Glutamatergic neuron (in vitro differentiated cells): ENCODE measurements at regions not wholly inside any gene's neighbourhood (a gene's known extent, or its start where the extent isn't known, plus 50 kb on each side); places are given as distances from the start of the nearest gene placed in this dataset.

ENCODE experiments used
- DNase-seq: peaks from one replicate; pipeline ENCODE4 v3.0.0; 2022
- H3K27ac Mint-ChIP-seq: one replicate; pipeline ENCODE4 v1.8.0; 2020; ENCODE audit warnings: mild to moderate bottlenecking, mixed read lengths, inconsistent platforms; ENCODE audit not compliant: unreplicated experiment
- H3K27me3 Mint-ChIP-seq: one replicate; pipeline ENCODE4 v1.8.0; 2020; ENCODE audit warnings: mild to moderate bottlenecking, moderate library complexity, mixed read lengths, inconsistent platforms; ENCODE audit not compliant: unreplicated experiment
- H3K36me3 Mint-ChIP-seq: one replicate; pipeline ENCODE4 v1.8.0; 2020; ENCODE audit warnings: mild to moderate bottlenecking, mixed read lengths, inconsistent platforms; ENCODE audit not compliant: unreplicated experiment
- H3K4me1 Mint-ChIP-seq: one replicate; pipeline ENCODE4 v1.8.0; 2020; ENCODE audit warnings: mild to moderate bottlenecking, low read depth, mixed read lengths, inconsistent platforms; ENCODE audit not compliant: unreplicated experiment
- H3K4me3 Mint-ChIP-seq: one replicate; pipeline ENCODE4 v1.8.0; 2020; ENCODE audit warnings: mild to moderate bottlenecking, mixed read lengths, inconsistent platforms; ENCODE audit not compliant: unreplicated experiment
- H3K9me3 Mint-ChIP-seq: one replicate; pipeline ENCODE4 v1.8.0; 2020; ENCODE audit warnings: mild to moderate bottlenecking, moderate library complexity, mixed read lengths, inconsistent platforms; ENCODE audit not compliant: unreplicated experiment
- TF ChIP-seq, protein P1 (sequence below): fragments of 200-600 bp; sonication (generic); IDR thresholded peaks from one replicate; pipeline ENCODE4 v1.5.0; 2021; ENCODE audit not compliant: partially characterized antibody, unreplicated experiment

DNA sequence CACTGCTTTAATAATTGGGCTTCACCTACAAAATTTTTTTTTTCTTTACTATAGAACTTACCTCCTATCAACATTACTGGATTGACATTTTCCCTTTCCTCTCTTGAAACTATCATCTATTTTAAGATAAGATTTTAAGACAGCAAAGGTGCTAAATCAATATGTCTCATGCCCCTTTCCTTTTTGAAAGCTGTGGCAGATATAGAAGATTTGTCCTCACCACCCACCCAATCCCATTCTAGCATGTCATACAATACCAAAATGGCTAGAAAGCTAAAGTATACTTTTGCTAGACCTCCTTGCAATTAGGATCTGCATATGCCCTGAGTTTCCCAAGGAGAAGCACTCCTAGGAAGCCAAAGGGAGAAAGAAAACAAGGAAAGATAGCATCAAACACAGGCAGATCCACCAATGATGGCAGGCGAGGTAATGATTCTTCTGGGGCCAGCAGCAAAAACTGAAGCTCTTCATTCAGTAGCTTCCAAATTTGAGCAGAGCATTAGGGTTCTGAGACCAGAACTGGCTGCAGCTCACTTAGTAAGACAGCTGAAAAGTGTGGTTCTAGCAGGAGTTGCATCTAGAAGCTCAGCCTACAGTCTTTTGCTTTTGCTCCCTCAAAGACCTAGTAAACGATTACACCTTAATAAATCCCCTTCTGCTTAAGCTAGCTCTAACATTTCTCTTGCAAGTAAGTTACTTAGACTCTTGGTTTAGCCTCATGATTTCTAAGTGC lies 242.1 kb downstream of the ZEB2 start:
- H3K27ac Mint-ChIP-seq, result no peak overlapping the region
- peaks cover 2% of the 10 kb centered on the region for H3K9me3 Mint-ChIP-seq
- no peak overlapping the region for H3K4me3 Mint-ChIP-seq
- TF ChIP-seq, protein P1, sequence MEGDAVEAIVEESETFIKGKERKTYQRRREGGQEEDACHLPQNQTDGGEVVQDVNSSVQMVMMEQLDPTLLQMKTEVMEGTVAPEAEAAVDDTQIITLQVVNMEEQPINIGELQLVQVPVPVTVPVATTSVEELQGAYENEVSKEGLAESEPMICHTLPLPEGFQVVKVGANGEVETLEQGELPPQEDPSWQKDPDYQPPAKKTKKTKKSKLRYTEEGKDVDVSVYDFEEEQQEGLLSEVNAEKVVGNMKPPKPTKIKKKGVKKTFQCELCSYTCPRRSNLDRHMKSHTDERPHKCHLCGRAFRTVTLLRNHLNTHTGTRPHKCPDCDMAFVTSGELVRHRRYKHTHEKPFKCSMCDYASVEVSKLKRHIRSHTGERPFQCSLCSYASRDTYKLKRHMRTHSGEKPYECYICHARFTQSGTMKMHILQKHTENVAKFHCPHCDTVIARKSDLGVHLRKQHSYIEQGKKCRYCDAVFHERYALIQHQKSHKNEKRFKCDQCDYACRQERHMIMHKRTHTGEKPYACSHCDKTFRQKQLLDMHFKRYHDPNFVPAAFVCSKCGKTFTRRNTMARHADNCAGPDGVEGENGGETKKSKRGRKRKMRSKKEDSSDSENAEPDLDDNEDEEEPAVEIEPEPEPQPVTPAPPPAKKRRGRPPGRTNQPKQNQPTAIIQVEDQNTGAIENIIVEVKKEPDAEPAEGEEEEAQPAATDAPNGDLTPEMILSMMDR, result no peak
- H3K27me3 Mint-ChIP-seq, result peaks cover 2% of the 10 kb centered on the region
- H3K4me1 Mint-ChIP-seq, result peaks cover 14% of the 10 kb centered on the region
- no peak for DNase-seq
- peaks cover 4% of the 10 kb centered on the region for H3K36me3 Mint-ChIP-seq

DNA sequence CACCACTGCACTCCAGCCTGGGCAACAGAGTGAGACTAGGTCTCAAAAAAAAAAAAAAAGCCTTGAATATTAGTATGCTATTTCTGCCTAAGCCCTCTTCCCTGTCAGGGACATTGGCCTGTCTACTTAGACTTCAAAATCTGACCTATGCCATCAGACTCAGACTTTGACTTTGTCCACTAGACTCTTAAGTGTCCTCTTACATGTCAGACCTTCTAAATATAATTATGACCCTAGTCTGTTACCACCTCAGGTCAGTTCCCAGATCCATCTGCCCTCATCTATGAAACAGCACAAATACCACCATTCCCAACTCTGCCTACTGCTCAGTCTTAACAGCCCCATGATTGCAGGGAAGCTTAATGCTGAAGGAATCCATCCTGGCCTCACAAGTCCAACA lies 244.6 kb downstream of the ZEB2 start:
- Mint-ChIP-seq H3K27me3 (peaks cover 2% of the 10 kb centered on the region), H3K4me1 (peaks cover 14% of the 10 kb centered on the region), H3K9me3 (peaks cover 2% of the 10 kb centered on the region), H3K36me3 (peaks cover 4% of the 10 kb centered on the region), H3K4me3 (no peak overlapping the region), H3K27ac (no peak overlapping the region)
- TF ChIP-seq, protein P1, result no peak
- DNase-seq, result no peak

DNA sequence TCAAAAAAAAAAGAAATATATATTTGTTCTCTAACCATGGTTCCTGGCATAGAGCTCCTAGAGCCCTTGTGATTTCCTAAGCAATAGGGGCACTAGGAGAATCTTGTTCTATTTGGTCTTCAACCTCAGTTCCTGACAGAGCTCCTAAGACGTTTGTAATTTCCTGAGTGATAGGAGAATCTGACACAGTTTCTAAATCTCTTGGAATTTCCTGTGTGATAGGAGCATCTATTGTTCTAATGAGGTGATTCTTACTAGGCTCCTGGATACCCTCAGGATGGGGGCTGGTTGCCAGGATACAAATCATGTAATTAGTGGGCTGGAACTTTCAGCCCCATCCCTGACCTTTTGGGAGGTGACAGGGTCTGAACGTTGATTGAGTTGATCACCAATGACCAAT lies 245.8 kb downstream of the ZEB2 start:
- peaks cover 2% of the 10 kb centered on the region for H3K9me3 Mint-ChIP-seq
- peaks cover 4% of the 10 kb centered on the region for H3K36me3 Mint-ChIP-seq
- H3K27ac Mint-ChIP-seq, result no peak overlapping the region
- H3K4me3 Mint-ChIP-seq, result no peak overlapping the region
- peaks cover 2% of the 10 kb centered on the region for H3K27me3 Mint-ChIP-seq
- peaks cover 11% of the 10 kb centered on the region for H3K4me1 Mint-ChIP-seq
- TF ChIP-seq, protein P1, result no peak
- DNase-seq, result no peak

DNA sequence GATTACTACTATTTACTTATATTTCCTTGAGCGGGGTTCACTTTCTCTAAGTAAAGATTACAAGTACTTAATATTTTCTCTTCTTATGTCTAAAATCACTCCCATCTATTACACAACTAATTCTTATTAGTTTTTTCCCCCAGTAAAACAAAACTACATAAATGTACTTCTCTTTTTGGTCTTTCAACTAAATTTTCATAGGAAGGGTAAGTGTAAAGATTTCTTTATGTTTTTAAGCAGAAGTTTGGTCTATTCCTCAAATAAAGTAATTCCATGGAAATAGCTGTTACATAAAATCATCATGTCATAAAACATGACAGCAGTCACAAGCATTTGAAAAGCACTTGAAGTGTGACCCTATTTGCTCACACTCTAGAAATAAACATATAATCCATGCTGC lies 249.0 kb downstream of the ZEB2 start:
- H3K9me3 Mint-ChIP-seq, result peaks cover 2% of the 10 kb centered on the region
- TF ChIP-seq, protein P1, result no peak
- no peaks in the 10 kb centered on the region for H3K27me3 Mint-ChIP-seq
- no peak for DNase-seq
- H3K36me3 Mint-ChIP-seq, result peaks cover 4% of the 10 kb centered on the region
- H3K27ac Mint-ChIP-seq, result no peak overlapping the region
- H3K4me1 Mint-ChIP-seq, result peaks cover 11% of the 10 kb centered on the region
- no peak overlapping the region for H3K4me3 Mint-ChIP-seq

DNA sequence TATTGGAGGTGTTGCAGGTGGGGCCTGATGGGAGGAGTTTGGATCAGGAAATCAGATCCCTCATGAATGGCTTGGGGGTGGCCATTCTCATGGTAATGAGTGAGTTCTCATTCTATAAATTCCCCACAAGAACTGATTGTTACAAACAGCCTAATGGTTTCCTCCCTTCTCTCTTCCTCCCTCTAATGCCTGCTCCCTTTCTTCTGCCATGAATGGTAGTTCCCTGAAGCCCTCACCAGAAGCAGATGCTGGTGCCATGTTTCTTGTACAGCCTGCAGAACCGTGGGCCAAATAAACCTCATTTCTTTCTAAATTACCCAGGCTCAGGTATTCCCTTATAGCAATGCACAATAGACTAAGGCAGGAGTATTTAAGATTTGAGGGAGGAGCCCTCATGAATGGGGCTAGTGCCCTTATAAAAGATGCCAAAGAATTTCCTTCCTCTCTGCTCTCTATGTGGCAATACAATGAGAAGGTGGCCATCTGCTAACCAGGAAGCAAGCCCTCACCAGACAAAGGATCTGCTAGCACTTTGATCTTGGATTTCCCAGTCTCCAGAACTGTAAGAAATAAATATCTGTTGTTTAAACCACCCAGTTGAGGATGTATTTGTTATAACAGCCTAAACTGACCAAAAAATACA lies 251.8 kb downstream of the ZEB2 start:
- no peak for DNase-seq
- peaks cover 9% of the 10 kb centered on the region for H3K4me1 Mint-ChIP-seq
- H3K4me3 Mint-ChIP-seq, result no peak overlapping the region
- no peak overlapping the region for H3K27ac Mint-ChIP-seq
- TF ChIP-seq, protein P1, result no peak
- no peaks in the 10 kb centered on the region for H3K9me3 Mint-ChIP-seq
- H3K36me3 Mint-ChIP-seq, result peaks cover 5% of the 10 kb centered on the region
- no peaks in the 10 kb centered on the region for H3K27me3 Mint-ChIP-seq
